AG09309 (cell line): ENCODE measurements at regions not wholly inside any gene's neighbourhood (a gene's known extent, or its start where the extent isn't known, plus 50 kb on each side); places are given as distances from the start of the nearest gene placed in this dataset.
A peak's percentile ranks its signal among the peaks of the same experiment; 100 is the strongest.

ENCODE experiments used
- DNase-seq: peaks from one replicate; pipeline ENCODE4 v3.0.0-alpha.2; 2010; ENCODE audit warnings: low read depth
- H3K4me3 ChIP-seq: 2 replicates; pipeline ENCODE4 v1.5.1; 2011; ENCODE audit warnings: mild to moderate bottlenecking, low read depth, low read length, moderate library complexity; ENCODE audit not compliant: control insufficient read depth
- CTCF ChIP-seq: IDR thresholded peaks from 2 replicates; pipeline ENCODE4 v1.5.1; 2011; ENCODE audit warnings: mild to moderate bottlenecking, low read depth, low read length, inconsistent platforms; ENCODE audit not compliant: insufficient read depth, control insufficient read depth; ENCODE audit errors: missing control alignments

GRCh38 chr18:45423659-45424058 lies 191.6 kb upstream of the SLC14A2 start:
- H3K4me3 ChIP-seq: no peak overlapping the region
- no peak for DNase-seq
- TF ChIP-seq CTCF: no peak

GRCh38 chr18:45430041-45430440 lies 185.2 kb upstream of the SLC14A2 start:
- DNase-seq: no peak
- no peak overlapping the region for H3K4me3 ChIP-seq
- TF ChIP-seq CTCF: no peak

GRCh38 chr18:45435810-45436209 lies 179.5 kb upstream of the SLC14A2 start:
- no peak for TF ChIP-seq CTCF
- H3K4me3 ChIP-seq: no peak overlapping the region
- no peak for DNase-seq

GRCh38 chr18:45437366-45437765 lies 177.9 kb upstream of the SLC14A2 start:
- DNase-seq: no peak
- no peak overlapping the region for H3K4me3 ChIP-seq
- no peak for TF ChIP-seq CTCF

- no peak for DNase-seq
- no peak for TF ChIP-seq CTCF
- no peak overlapping the region for H3K4me3 ChIP-seq
Measured at GRCh38 chr18:45439851-45440645, 175.2 kb upstream of the SLC14A2 start.

- TF ChIP-seq CTCF: peak; percentile 55
- no peak for DNase-seq
- H3K4me3 ChIP-seq: no peak overlapping the region
Measured at GRCh38 chr18:45441110-45441847, 174.0 kb upstream of the SLC14A2 start.
